SH-SY5Y (cell line): ENCODE measurements at regions not wholly inside any gene's neighbourhood (a gene's known extent, or its start where the extent isn't known, plus 50 kb on each side); places are given as distances from the start of the nearest gene placed in this dataset.

Source experiments
- GATA2 ChIP-seq: IDR thresholded peaks from 2 replicates; pipeline ENCODE4 v1.6.1; 2011; ENCODE audit warnings: mild to moderate bottlenecking, low read depth, low read length
- GATA3 ChIP-seq: IDR thresholded peaks from 2 replicates; pipeline ENCODE4 v1.6.1; 2011; ENCODE audit warnings: low read depth, mild to moderate bottlenecking, low read length, moderate library complexity

DNA sequence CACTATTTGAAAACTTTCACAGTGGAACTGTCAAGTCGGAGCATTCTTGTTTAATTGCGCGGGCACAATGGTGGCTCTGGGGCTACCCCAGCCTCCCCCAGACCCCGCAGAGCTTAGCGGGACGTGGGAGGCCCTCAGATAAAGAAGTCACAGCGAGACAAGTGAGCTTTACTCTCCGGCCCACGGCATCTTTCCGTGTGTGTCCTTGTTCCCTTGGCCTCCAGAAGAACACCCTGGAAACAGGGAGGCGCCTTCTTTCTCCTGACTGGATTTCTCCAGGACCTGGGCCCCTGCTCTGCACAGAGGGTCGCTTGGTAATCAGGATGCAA, 382.8 kb downstream of the RRAGC start:
- TF ChIP-seq GATA2, result no peak
- no peak for TF ChIP-seq GATA3
